HepG2 (cell line): ENCODE measurements at regions not wholly inside any gene's neighbourhood (a gene's known extent, or its start where the extent isn't known, plus 50 kb on each side); places are given as distances from the start of the nearest gene placed in this dataset.

Experiments
- FOSL2 ChIP-seq: sonication (generic); formaldehyde crosslinking; IDR thresholded peaks from 2 replicates; pipeline ENCODE4 v1.4.0; 2020; ENCODE audit warnings: missing genetic modification reagents
- NFIC ChIP-seq: IDR thresholded peaks from 2 replicates; pipeline ENCODE4 v1.6.1; 2012; ENCODE audit warnings: mild to moderate bottlenecking, low read length, inconsistent platforms
- TF ChIP-seq, protein P1 (sequence below): sonication (generic); formaldehyde crosslinking; IDR thresholded peaks from 2 replicates; pipeline ENCODE4 v1.8.1; 2023; ENCODE audit warnings: missing genetic modification reagents, inconsistent platforms, borderline replicate concordance

DNA sequence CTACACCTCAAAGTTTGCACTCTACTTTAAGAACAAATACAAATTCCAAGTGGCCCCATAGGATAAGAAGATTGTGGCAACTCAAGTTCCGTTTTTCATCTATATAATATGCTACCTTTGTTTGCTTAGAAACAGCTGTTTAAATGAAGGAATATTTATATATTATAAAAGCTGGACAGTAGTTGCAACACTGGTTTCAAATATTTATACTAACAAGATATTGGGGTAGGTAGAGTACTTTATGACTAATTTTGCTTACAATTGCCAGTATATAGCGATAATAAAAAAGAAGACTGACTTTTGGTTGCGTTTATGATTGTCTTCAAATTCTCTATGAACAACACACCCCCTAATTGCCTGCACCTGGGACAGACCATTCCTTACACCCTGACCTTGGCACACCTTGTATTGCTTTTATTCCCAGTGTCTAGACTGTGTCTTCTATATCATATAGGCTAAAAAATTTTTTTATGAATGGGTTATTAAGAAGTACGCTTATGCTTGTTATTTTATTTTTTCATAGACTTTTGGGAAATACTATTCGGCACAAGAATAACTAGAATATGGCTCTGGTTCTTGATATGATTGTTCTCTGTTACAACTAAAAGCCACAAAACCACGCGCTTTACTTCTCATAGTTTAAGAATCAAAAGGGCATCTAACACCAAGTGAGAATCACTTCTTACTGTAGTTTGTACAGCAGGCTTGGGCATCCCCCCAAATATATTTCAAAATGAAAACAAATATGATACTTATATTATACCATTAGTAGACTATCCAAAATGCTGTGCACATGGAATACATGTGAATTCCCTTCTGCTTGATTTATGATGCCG, 455.4 kb upstream of the DCN start:
- TF ChIP-seq NFIC: no peak
- TF ChIP-seq, protein P1, sequence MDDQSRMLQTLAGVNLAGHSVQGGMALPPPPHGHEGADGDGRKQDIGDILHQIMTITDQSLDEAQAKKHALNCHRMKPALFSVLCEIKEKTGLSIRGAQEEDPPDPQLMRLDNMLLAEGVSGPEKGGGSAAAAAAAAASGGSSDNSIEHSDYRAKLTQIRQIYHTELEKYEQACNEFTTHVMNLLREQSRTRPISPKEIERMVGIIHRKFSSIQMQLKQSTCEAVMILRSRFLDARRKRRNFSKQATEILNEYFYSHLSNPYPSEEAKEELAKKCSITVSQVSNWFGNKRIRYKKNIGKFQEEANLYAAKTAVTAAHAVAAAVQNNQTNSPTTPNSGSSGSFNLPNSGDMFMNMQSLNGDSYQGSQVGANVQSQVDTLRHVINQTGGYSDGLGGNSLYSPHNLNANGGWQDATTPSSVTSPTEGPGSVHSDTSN (CRISPR knock-in tag): no peak
- TF ChIP-seq FOSL2: no peak
